ENCODE measurements at regions not wholly inside any gene's neighbourhood (a gene's known extent, or its start where the extent isn't known, plus 50 kb on each side); places are given as distances from the start of the nearest gene placed in this dataset.

GRCh38 chr11:31927982-31928381 is 116.9 kb upstream of the PAX6 start:
- no peak overlapping the region for H3K9ac ChIP-seq (replicated peaks in 1 of 4; ENCODE audit: extremely low read depth in 1 of 4, low read depth in 3 of 4, low read length in 3 of 4)
- H3K4ac ChIP-seq (replicated peaks; ENCODE audit: insufficient read length, low read depth, low read length): no peak overlapping the region
- H3K4me3 ChIP-seq (ENCODE audit: extremely low read depth in 1 of 4, insufficient read depth in 2 of 4, low read depth in 3 of 4, low read length in 4 of 4): no peak overlapping the region
- H4K91ac ChIP-seq (replicated peaks; ENCODE audit: insufficient read length, low read length): no peak overlapping the region
- no peak overlapping the region for H2BK12ac ChIP-seq (ENCODE audit: low read depth, low read length)
- H2AFZ ChIP-seq (ENCODE audit: low read length): no peak overlapping the region
- no peaks in the 10 kb centered on the region for H3K27me3 ChIP-seq (replicated peaks in 1 of 4; ENCODE audit: control insufficient read depth in 3 of 4, extremely low read depth in 1 of 4, insufficient read depth in 3 of 4, low read length in 3 of 4)
- no peak overlapping the region for H3K56ac ChIP-seq (replicated peaks; ENCODE audit: insufficient read length, low read depth, low read length)
- no peaks in the 10 kb centered on the region for H3K79me1 ChIP-seq (ENCODE audit: low read depth, low read length)
- H3K4me2 ChIP-seq (ENCODE audit: insufficient read depth in 1 of 2, low read depth in 2 of 2, low read length in 2 of 2): no peak overlapping the region
- H4K5ac ChIP-seq (ENCODE audit: insufficient read length, low read depth, low read length): no peak overlapping the region
- no peak overlapping the region for H2BK5ac ChIP-seq (ENCODE audit: low read depth, low read length)
- no peak overlapping the region for H3K14ac ChIP-seq (ENCODE audit: insufficient read length)
- H3K23me2 ChIP-seq (ENCODE audit: low read depth, low read length): no peaks in the 10 kb centered on the region
- H3K9me3 ChIP-seq (ENCODE audit: insufficient read depth in 2 of 2, low read depth in 1 of 2, low read length in 1 of 2): no peaks in the 10 kb centered on the region
- no peak overlapping the region for H2AK5ac ChIP-seq (ENCODE audit: low read depth, low read length)
- 90% methylated on average over 4 of the region's 4 CpGs; no CpG with 5 or more reads in 1 of the 2 experiments for WGBS, 2 experiments (ENCODE audit: extremely low coverage in 1 of 2, insufficient coverage in 1 of 2, insufficient read length in 1 of 2, insufficient replicate concordance in 2 of 2, low coverage in 1 of 2, low lambda C conversion rate in 2 of 2, missing lambda C conversion rate in 1 of 2)
- no peak for TF ChIP-seq FOSL1 (IDR thresholded peaks at IDR 0.05; ENCODE audit: insufficient read depth, low read depth, low read length)
- no peak for TF ChIP-seq EGR1 (IDR thresholded peaks at IDR 0.05; ENCODE audit: borderline replicate concordance, low read depth, low read length)
- TF ChIP-seq SAP30 (IDR thresholded peaks at IDR 0.05; ENCODE audit: insufficient read depth, insufficient replicate concordance, low read length): no peak
- TF ChIP-seq RBBP5 (IDR thresholded peaks at IDR 0.05; ENCODE audit: borderline replicate concordance, low read depth, low read length): no peak
- TF ChIP-seq NRF1 (IDR thresholded peaks at IDR 0.05; ENCODE audit: low read depth, low read length): no peak
- no peak overlapping the region for H3K27ac ChIP-seq (ENCODE audit: low read depth, low read length)
- no peak overlapping the region for H4K8ac ChIP-seq (ENCODE audit: extremely low read depth, insufficient read depth, low read length)
- no peak overlapping the region for H2BK20ac ChIP-seq (ENCODE audit: low read length)
- no peak for FAIRE-seq
- no peak for DNase-seq (ENCODE audit: low read depth in 1 of 2, low spot score in 2 of 2)
- H3K18ac ChIP-seq (ENCODE audit: extremely low read depth, low read length): no peak overlapping the region
- no peaks in the 10 kb centered on the region for H4K20me1 ChIP-seq (replicated peaks in 1 of 2; ENCODE audit: control insufficient read depth in 1 of 2, insufficient read depth in 2 of 2, low read length in 2 of 2)
- no peak overlapping the region for H2BK120ac ChIP-seq (replicated peaks; ENCODE audit: low read depth, low read length)
- H3K4me1 ChIP-seq (replicated peaks in 1 of 4; ENCODE audit: control insufficient read depth in 3 of 4, insufficient read depth in 4 of 4, low read length in 3 of 4): no peaks in the 10 kb centered on the region
- ChIA-PET CTCF (ENCODE audit: partially characterized antibody) (interaction anchor here (0.7 to 2.6 kb wide), 4 partner anchors 12 to 97 kb away, joined by 3 to 12 read pairs (median 7); no protein-coding TSS in a partner anchor), POLR2A (ENCODE audit: partially characterized antibody) (no interaction called here)
- H3K36me3 ChIP-seq (ENCODE audit: control insufficient read depth in 2 of 4, insufficient read depth in 4 of 4, low read length in 3 of 4): no peaks in the 10 kb centered on the region
- no peak overlapping the region for H2BK15ac ChIP-seq (ENCODE audit: low read length)
- no peak overlapping the region for H3K23ac ChIP-seq (ENCODE audit: insufficient read length)
- H3K79me2 ChIP-seq (ENCODE audit: control insufficient read depth in 1 of 2, insufficient read depth in 2 of 2, low read length in 2 of 2): no peaks in the 10 kb centered on the region

Data from H1 (cell line).